D721Med (cell line): ENCODE measurements at regions not wholly inside any gene's neighbourhood (a gene's known extent, or its start where the extent isn't known, plus 50 kb on each side); places are given as distances from the start of the nearest gene placed in this dataset.

Experiments
- DNase-seq: peaks from one replicate; pipeline ENCODE4 v3.0.0; 2011; ENCODE audit warnings: low spot score; ENCODE audit not compliant: insufficient read length
- FAIRE-seq: peaks from 2 replicates; lab custom pipeline; 2011; peaks lifted over from hg19 to GRCh38; lab: Jason Lieb, UNC
- TF ChIP-seq, protein P1 (sequence below): IDR thresholded peaks from 2 replicates; pipeline ENCODE4 v1.5.1; 2012; ENCODE audit warnings: mild to moderate bottlenecking, control low read depth; ENCODE audit not compliant: insufficient read depth; ENCODE audit errors: missing control alignments

DNA sequence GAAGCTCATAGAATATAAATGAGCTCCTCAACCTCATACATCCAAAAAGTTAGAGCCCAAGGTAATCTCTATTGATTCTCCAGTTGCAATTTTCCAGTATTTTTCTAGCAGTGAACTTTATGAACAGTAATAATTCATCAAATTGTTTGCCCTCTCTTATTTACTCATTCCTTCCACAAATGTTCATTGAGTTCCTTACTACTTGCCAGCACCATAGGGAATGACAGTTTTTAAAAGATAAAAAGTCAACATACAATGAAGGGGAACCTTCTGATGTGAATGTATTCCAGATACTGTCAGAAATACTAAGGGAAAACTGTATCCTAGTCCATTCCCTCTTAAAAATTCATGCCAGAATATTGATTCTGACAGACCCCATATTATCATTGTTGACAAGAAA lies 277.0 kb upstream of the C1orf87 start:
- DNase-seq (no peak), FAIRE-seq (no peak)
- TF ChIP-seq, protein P1, sequence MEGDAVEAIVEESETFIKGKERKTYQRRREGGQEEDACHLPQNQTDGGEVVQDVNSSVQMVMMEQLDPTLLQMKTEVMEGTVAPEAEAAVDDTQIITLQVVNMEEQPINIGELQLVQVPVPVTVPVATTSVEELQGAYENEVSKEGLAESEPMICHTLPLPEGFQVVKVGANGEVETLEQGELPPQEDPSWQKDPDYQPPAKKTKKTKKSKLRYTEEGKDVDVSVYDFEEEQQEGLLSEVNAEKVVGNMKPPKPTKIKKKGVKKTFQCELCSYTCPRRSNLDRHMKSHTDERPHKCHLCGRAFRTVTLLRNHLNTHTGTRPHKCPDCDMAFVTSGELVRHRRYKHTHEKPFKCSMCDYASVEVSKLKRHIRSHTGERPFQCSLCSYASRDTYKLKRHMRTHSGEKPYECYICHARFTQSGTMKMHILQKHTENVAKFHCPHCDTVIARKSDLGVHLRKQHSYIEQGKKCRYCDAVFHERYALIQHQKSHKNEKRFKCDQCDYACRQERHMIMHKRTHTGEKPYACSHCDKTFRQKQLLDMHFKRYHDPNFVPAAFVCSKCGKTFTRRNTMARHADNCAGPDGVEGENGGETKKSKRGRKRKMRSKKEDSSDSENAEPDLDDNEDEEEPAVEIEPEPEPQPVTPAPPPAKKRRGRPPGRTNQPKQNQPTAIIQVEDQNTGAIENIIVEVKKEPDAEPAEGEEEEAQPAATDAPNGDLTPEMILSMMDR, result no peak

DNA sequence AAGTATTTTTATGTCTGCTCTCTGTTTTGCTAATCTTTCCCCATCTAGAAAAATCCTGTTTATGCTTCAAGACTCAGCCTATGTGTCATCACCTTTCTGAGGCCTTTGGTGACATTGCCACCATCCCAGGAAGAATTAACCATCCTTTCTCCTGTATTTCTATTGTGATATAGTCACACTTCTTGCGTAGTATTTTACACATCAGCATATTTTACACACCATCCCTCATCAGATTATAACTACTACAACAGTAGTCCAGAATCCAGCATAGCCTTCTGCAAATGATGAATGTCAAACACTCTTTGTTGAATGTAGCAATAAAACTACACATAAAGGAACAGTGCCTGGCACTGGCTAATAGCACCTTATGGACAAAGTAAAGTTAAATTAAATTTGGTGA lies 275.3 kb upstream of the C1orf87 start:
- no peak for FAIRE-seq

DNA sequence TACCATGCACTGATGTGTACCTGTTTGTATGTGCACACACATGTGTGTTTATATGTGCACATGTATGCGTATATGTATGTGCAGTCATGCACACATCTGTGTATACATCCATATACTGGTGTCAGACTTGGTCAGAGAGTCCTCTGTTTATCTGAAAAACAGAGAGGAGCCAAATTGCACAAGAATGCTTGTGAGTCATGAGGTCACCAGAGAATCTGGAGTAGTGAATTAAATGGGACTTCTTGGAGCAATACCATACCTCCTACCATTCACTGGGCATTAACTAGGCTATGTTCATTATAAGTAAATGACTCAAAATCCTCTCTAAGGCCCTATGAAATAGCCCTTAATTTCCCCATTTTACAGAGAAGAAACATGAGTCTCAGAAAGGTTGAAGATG lies 272.1 kb upstream of the C1orf87 start:
- no peak for DNase-seq
- TF ChIP-seq, protein P1, result no peak
- no peak for FAIRE-seq

More for the DNA sequence above, 275.3 kb upstream of the C1orf87 start:
- TF ChIP-seq, protein P1, result no peak
- DNase-seq, result no peak

DNA sequence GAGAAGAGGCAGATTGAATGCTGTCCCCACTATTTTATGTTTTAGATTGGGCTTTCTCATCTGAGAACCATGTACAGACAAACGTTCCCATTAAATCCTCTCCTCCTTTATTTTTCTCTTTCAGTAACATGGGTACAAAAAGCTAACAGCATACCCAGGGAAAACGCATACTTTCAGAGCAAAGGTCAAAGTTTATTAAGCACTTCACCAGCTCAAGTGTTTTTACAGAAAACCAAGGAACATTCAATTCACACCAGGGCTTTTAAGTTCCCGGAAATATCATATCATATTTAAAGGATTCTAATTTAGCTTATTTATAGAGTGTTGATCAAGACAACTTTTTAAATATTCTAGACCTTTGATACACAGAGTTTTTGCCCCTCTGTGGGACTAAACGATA lies 271.5 kb upstream of the C1orf87 start:
- DNase-seq, result no peak
- TF ChIP-seq, protein P1, result no peak
- FAIRE-seq, result no peak

DNA sequence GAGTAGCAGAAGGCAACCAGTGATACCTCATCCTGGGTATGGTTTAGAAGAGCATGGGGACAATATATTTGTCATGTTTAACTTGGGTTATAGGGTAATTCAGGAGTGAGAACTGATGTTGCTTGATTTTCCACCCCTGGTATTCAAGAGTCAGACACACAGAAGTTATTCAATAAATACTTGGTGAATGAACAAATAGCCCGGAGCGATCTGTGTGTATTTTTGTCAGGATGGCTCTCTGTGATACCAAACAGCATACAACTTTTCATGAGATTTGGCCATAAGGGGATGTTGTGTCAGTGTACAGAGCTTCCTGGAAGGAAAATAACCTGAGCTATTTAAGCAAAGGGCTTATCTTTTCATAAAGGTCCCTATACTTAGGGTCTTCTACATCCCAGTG lies 270.2 kb upstream of the C1orf87 start:
- FAIRE-seq (no peak), DNase-seq (no peak)
- TF ChIP-seq, protein P1, result no peak

DNA sequence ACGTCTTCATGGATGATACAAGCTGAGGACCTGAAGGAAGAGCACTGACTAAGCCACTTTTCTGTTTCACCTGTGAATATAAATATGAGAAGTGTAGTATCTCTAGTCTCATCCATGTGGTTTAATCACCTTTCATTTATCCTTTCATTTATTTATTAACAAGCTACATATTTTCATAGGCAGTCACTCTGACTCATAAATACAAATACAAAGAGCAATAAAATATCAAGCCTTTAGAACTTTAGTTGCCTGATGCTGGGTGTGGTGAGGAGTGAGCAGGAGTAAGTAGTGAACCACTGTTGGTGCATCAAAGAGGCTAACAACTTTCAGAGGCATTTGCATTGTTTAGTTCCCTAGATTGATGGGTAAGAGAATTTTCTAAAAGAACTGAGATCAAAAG lies 269.0 kb upstream of the C1orf87 start:
- FAIRE-seq, result no peak
- no peak for DNase-seq
- TF ChIP-seq, protein P1, result no peak

DNA sequence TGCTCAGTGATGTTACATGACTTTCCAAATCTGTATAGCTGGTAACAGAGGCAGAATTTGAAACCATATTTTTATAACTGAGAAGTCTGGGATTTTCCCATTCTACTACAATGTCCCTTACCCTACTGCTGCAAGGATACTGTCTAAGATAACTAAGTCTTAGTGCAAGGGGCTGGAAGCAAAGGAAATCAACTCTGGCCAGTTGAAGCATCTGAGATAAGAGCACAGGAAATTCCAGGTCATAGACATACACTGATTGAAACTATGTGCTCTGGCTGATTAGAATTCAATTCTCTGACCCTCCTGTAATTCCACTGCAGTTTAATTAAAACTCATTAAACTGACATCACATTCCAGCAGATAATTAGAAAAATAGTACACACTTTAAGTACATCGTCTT lies 267.7 kb upstream of the C1orf87 start:
- TF ChIP-seq, protein P1, result no peak
- FAIRE-seq (no peak), DNase-seq (no peak)
